Endothelial cell of umbilical vein (primary cell): ENCODE measurements at regions not wholly inside any gene's neighbourhood (a gene's known extent, or its start where the extent isn't known, plus 50 kb on each side); places are given as distances from the start of the nearest gene placed in this dataset.

ENCODE experiments used
- BruUV-seq: library from RNA; stranded (reverse); fragments of 400-500 nt; replicated peaks from 2 replicates; lab custom pipeline; 2021; lab: Mats Ljungman, UMichigan
- CTCF ChIA-PET: fragments of 300-600, 350-600 bp; sonication (Branson Sonifier 250); formaldehyde crosslinking; loops from one replicate; lab custom pipeline; 2021; ENCODE audit warnings: antibody characterized with exemption, inconsistent platforms; lab: Charles Lee
- POLR2A ChIA-PET: fragments of 300-600, 350-600 bp; sonication (Branson Sonifier 250); formaldehyde crosslinking; loops from one replicate; lab custom pipeline; 2021; ENCODE audit warnings: antibody characterized with exemption, inconsistent platforms; lab: Charles Lee
- DNase-seq: peaks from one replicate; pipeline ENCODE4 v3.0.0-alpha.2; 2011; ENCODE audit warnings: low read depth, low spot score
- FAIRE-seq: peaks from 2 replicates; lab custom pipeline; 2011; peaks lifted over from hg19 to GRCh38; lab: Jason Lieb, UNC
- H2AFZ ChIP-seq: 2 replicates; pipeline ENCODE4 v1.6.0; 2012; ENCODE audit warnings: low read depth, low read length, control low read depth, inconsistent platforms
- H3K27ac ChIP-seq: 2 replicates; pipeline ENCODE4 v1.5.1; 2011; ENCODE audit warnings: low read depth, mild to moderate bottlenecking, control low read depth, low read length, moderate library complexity; ENCODE audit not compliant: insufficient read depth
- H3K27me3 ChIP-seq, 2 experiments: 2 replicates each; pipeline versions ENCODE4 v1.6.0 to v1.6.1; 2011; ENCODE audit warnings: low read length in 2 of 2, mixed read lengths in 1 of 2; ENCODE audit not compliant: control insufficient read depth in 2 of 2, insufficient read depth in 2 of 2
- H3K36me3 ChIP-seq, 2 experiments: 2 replicates in 1 of 2; 3 replicates in 1 of 2; pipeline ENCODE4 v1.5.1; 2011; ENCODE audit warnings: low read length in 2 of 2, mild to moderate bottlenecking in 1 of 2, moderate library complexity in 1 of 2; ENCODE audit not compliant: control insufficient read depth in 2 of 2, insufficient read depth in 2 of 2; ENCODE audit errors: extremely low read depth in 1 of 2
- H3K4me1 ChIP-seq: 3 replicates; pipeline ENCODE4 v1.5.1; 2011; ENCODE audit warnings: mild to moderate bottlenecking, low read length; ENCODE audit not compliant: control insufficient read depth, insufficient read depth; ENCODE audit errors: extremely low read depth
- H3K4me2 ChIP-seq: 2 replicates; pipeline ENCODE4 v1.6.1; 2011; ENCODE audit warnings: low read length, control low read depth, mixed read lengths; ENCODE audit not compliant: insufficient read depth
- H3K4me3 ChIP-seq, 3 experiments: fragments of 200-600 bp in 1 of 3; sonication (generic), shearing (Covaris generic) in 1 of 3; replicated peaks in 1 of 3; 2 replicates each; pipeline ENCODE4 v1.5.1; 2011 to 2016; ENCODE audit warnings: control low read depth in 3 of 3, low read length in 3 of 3, mild to moderate bottlenecking in 2 of 3, inconsistent platforms in 1 of 3, low read depth in 1 of 3, moderate library complexity in 1 of 3; ENCODE audit not compliant: insufficient read depth in 1 of 3
- H3K79me2 ChIP-seq: 2 replicates; pipeline ENCODE4 v1.6.0; 2012; ENCODE audit warnings: low read length, inconsistent platforms; ENCODE audit not compliant: control insufficient read depth, insufficient read depth
- H3K9ac ChIP-seq: replicated peaks from 2 replicates; pipeline ENCODE3; 2011; ENCODE audit warnings: low read length, control low read depth; ENCODE audit not compliant: insufficient read depth; ENCODE audit errors: extremely low read depth
- H3K9me1 ChIP-seq: replicated peaks from 3 replicates; pipeline ENCODE4 v1.6.0; 2011; ENCODE audit warnings: mild to moderate bottlenecking, low read length; ENCODE audit not compliant: control insufficient read depth, insufficient read depth; ENCODE audit errors: extremely low read depth
- H3K9me3 ChIP-seq: replicated peaks from 2 replicates; pipeline ENCODE4 v1.5.1; 2012; ENCODE audit warnings: low read length, inconsistent platforms; ENCODE audit not compliant: control insufficient read depth, insufficient read depth
- H4K20me1 ChIP-seq: replicated peaks from 2 replicates; pipeline ENCODE3; 2011; ENCODE audit warnings: mild to moderate bottlenecking, low read length; ENCODE audit not compliant: control insufficient read depth, insufficient read depth; ENCODE audit errors: extremely low read depth
- CTCF ChIP-seq, 2 donors: IDR thresholded peaks; 1 replicate in 1 of 2; 2 replicates in 1 of 2; pipeline ENCODE4 v1.5.1; 2011; ENCODE audit warnings: low read length in 2 of 2, mild to moderate bottlenecking in 2 of 2, moderate library complexity in 2 of 2, control low read depth in 1 of 2, inconsistent platforms in 1 of 2, low read depth in 1 of 2; ENCODE audit not compliant: insufficient read depth in 1 of 2; ENCODE audit errors: extremely low read depth in 1 of 2
- EZH2 ChIP-seq: IDR thresholded peaks from 2 replicates; pipeline ENCODE4 v1.6.1; 2012; ENCODE audit warnings: borderline replicate concordance, low read depth, mild to moderate bottlenecking, moderate library complexity, low read length, inconsistent platforms; ENCODE audit not compliant: severe bottlenecking
- FOS ChIP-seq: IDR thresholded peaks from 2 replicates; pipeline ENCODE4 v1.6.1; 2011; ENCODE audit warnings: mild to moderate bottlenecking, low read length, moderate library complexity, borderline replicate concordance; ENCODE audit not compliant: insufficient read depth
- GATA2 ChIP-seq: IDR thresholded peaks from 2 replicates; pipeline ENCODE4 v1.7.0; 2011; ENCODE audit warnings: low read depth, mild to moderate bottlenecking, moderate library complexity, mixed read lengths, low read length; ENCODE audit not compliant: insufficient read length, insufficient read depth
- JUN ChIP-seq: IDR thresholded peaks from 2 replicates; pipeline ENCODE4 v1.6.1; 2011; ENCODE audit warnings: borderline replicate concordance, low read depth; ENCODE audit not compliant: insufficient read length, insufficient read depth
- MAX ChIP-seq: IDR thresholded peaks from 2 replicates; pipeline ENCODE4 v1.6.1; 2011; ENCODE audit not compliant: insufficient read depth, insufficient read length
- MYC ChIP-seq: IDR thresholded peaks from one replicate; pipeline ENCODE4 v1.6.1; 2011; ENCODE audit warnings: mild to moderate bottlenecking, low read depth, low read length
- POLR2A ChIP-seq: IDR thresholded peaks from 2 replicates; pipeline ENCODE4 v1.6.1; 2012; ENCODE audit warnings: low read depth, mild to moderate bottlenecking, control low read depth, low read length
- POLR2AphosphoS5 ChIP-seq: IDR thresholded peaks from 2 replicates; pipeline ENCODE4 v1.6.1; 2012; ENCODE audit warnings: low read depth, mild to moderate bottlenecking, control low read depth, low read length, moderate library complexity; ENCODE audit not compliant: insufficient read depth
- dilution Hi-C: fragments of 300-500 bp; cut with MboI; formaldehyde crosslinking; loops from one replicate; pipeline ENCODE4 v1.15.0; 2019; ENCODE audit warnings: low sequenced_read_pairs; ENCODE audit not compliant: extremely low pct_ligation_motif_present
- intact Hi-C: fragments of 100-400 bp; cut with micrococcal nuclease; formaldehyde crosslinking; loops from one replicate; pipeline ENCODE4 v1.10.0; 2022

- dilution Hi-C loops (no loop called here), intact Hi-C loops (no loop called here)
- Histone ChIP-seq H3K9ac (no peak overlapping the region), H3K9me1 (no peaks in the 10 kb centered on the region), H3K27me3 (no peaks in the 10 kb centered on the region), H3K4me3 (no peak overlapping the region), H4K20me1 (no peaks in the 10 kb centered on the region), H3K27ac (no peak overlapping the region), H2AFZ (no peak overlapping the region), H3K4me1 (no peaks in the 10 kb centered on the region), H3K4me2 (no peak overlapping the region), H3K9me3 (no peaks in the 10 kb centered on the region), H3K79me2 (no peaks in the 10 kb centered on the region), H3K36me3 (no peaks in the 10 kb centered on the region)
- no peak for DNase-seq
- ChIA-PET CTCF (no interaction called here), POLR2A (no interaction called here)
- TF ChIP-seq FOS (no peak), MYC (no peak), MAX (no peak), JUN (no peak), GATA2 (no peak), POLR2AphosphoS5 (no peak), CTCF (IDR thresholded peaks at IDR 0.05; ENCODE audit: extremely low read depth in 1 of 2, insufficient read depth in 1 of 2, low read depth in 1 of 2, low read length in 2 of 2) (no peak), EZH2 (no peak), POLR2A (no peak)
- no TSS peak for BruUV-seq
- FAIRE-seq = peak; percentile 37
Observed at GRCh38 chr9:19595003-19595402, 186.2 kb downstream of the ACER2 start.
